GM18508 (cell line): ENCODE measurements at regions not wholly inside any gene's neighbourhood (a gene's known extent, or its start where the extent isn't known, plus 50 kb on each side); places are given as distances from the start of the nearest gene placed in this dataset.
"Not testable (repeated sequence)": the region's sequence is repeated elsewhere in the genome, so short reads cannot be mapped to it uniquely, and the experiment has no call there.

ENCODE experiments used
- ATAC-seq: cut with Tn5 transposase; IDR thresholded peaks from one replicate; pipeline ENCODE4 v1.9.1; 2021; ENCODE audit warnings: moderate number of reproducible peaks; ENCODE audit not compliant: insufficient read depth, unreplicated experiment

- no peak for ATAC-seq
These were observed 426.1 kb upstream of the KLF12 start for GRCh38 chr13:74560325-74560724.

GRCh38 chr13:74557870-74558269 is 423.7 kb upstream of the KLF12 start:
- no peak for ATAC-seq

DNA sequence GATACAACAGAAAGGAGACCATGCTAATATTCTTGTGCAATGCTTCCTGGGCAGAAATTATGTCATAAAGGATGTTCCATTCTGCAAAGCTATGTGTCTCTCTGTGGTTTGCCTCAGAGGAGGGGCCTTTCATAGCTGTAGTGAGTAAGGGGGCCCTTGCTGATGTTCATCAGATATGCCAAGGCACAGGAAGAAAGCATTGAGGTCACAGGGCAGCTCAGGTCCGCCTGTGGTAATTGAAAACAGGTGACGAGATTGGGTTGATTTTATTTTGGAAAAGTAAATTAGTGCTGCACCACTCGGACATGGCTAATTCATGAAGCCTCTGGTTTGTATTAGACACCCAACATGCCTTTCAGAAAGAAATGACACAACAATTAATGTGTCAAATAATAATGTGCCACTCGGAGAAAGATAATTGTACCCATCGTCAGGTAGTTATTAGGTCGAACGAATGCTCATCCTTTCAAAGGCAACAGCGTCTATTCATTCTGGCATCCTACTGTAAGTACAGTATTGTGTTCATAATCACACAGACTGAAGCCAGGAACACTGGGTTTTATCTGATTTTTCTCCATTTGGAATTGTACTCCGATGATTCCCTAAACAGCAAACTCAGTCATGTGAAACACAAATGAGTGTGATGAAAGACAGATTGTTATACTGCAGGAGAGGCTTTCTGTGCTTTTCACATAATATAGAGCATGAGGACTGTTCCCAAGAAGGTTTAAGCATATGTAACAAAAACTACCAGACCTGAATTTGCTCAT is 421.6 kb upstream of the KLF12 start:
- no peak for ATAC-seq

GRCh38 chr13:74555276-74555625 is 421.0 kb upstream of the KLF12 start:
- no peak for ATAC-seq

GRCh38 chr13:74554569-74555275 is 420.5 kb upstream of the KLF12 start:
- no peak for ATAC-seq

GRCh38 chr13:74550039-74550438 is 415.8 kb upstream of the KLF12 start:
- no peak for ATAC-seq

DNA sequence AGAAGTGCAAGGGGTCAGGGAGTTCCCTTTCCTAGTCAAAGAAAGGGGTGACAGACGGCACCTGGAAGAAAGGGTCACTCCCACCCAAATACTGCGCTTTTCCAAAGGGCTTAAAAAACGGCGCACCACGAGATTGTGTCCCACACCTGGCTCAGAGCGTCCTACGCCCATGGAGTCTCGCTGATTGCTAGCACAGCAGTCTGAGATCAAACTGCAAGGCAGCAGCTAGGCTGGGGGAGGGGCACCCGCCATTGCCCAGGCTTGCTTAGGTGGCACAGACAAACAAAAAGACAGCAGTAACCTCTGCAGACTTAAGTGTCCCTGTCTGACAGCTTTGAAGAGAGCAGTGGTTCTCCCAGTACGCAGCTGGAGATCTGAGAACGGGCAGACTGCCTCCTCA is 402.4 kb upstream of the KLF12 start:
- not testable (repeated sequence) for ATAC-seq

DNA sequence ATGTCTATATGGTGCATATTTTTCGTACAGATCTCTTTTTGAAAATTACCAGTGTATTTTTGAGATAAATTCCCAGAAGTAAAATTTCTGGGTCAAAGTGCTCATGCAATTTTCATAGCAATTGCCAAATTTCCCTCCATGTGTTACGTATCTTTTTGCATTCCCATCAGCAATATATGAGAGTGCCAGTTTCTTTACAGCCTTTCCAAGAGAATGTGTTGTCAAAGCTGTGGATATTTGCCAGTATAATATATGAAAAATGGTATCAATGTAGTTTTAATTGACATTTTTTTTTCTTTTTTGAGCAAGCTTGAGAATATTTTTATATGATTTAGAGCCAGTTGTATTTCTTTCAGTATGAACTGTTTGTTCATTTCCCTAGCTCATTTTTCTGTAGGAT is 399.0 kb upstream of the KLF12 start:
- ATAC-seq = no peak

- no peak for ATAC-seq
These were observed 395.8 kb upstream of the KLF12 start for GRCh38 chr13:74530011-74530410.

DNA sequence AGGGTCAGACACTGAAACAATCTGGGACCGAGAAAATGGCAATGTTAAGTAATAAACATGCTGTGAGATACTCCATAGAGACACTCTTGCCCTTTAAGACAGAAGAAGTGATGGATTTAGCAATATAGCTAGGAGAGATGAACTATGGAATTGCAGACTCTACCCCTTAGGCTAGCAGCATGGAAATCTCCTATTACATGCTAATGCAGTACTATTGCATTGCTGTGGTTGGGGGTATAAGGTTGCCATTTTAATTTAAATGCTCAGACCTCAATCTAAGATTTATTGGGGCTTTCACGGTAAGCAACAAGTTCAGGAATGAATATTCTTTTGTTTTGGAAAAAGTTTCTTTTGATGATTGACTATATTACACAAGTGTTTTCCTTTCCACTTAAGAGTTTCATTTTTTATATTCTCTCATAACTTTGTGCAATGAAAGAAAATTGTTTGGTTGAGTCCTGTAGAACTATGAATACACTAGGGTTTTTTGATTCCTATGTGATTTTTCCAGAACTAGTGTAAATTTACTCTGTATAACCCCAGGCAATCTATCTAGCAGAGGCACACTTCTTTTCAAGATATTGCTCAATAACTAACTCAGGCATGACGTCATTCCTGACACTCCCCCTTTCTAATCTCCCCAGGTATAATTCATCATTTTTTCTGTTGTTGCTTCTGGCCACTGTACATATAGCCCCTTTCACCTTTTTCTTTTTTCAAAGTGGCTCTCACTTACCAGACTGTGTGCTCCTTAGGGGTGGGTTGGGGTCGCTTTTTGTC is 394.7 kb upstream of the KLF12 start:
- no peak for ATAC-seq

GRCh38 chr13:74523057-74523456 is 388.9 kb upstream of the KLF12 start:
- ATAC-seq = no peak

- ATAC-seq = no peak
These were observed 377.3 kb upstream of the KLF12 start for GRCh38 chr13:74511523-74511922.

GRCh38 chr13:74487091-74487722 is 353.0 kb upstream of the KLF12 start:
- no peak for ATAC-seq

DNA sequence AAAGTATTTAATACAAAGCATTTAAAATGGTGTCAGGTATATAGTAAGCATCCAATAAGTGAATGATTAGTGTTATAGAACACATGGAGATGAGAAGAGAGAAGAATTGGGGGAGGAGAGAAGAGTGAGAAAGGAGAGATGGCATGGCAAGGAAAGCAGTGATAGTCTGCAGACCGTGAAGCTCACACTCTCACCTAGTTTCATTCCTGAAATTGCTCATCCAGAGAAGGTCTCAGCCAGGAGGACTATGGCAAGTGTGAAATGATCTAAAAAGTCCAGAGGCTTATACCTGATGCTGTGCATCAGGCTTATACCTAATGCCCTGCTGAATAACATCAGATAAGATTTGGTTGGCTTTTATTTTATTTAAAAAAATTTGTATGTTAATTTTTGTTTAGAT is 351.6 kb upstream of the KLF12 start:
- no peak for ATAC-seq

GRCh38 chr13:74479124-74479523 is 344.9 kb upstream of the KLF12 start:
- no peak for ATAC-seq

- ATAC-seq = no peak
These were observed 342.6 kb upstream of the KLF12 start for GRCh38 chr13:74476788-74477187.

- no peak for ATAC-seq
These were observed 342.2 kb upstream of the KLF12 start for GRCh38 chr13:74476365-74476764.

DNA sequence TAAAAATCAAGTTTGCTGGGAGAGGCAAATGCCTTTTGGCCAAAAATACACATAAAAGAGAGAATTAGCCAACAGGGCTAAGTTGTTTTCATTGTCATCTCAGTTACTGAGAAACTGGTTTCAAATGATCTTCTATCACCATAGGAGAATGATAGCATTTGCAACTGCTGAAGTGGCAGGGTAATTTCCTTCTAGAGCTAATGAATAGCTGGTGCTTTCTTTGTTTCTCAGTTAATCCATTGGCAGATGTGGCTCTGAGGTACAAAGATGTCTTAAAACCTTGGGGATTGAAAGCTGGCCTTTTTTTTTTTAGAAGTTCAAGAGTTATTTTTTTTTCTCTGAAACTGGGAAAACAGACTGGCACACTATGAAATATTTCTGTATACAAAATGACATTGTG is 332.7 kb upstream of the KLF12 start:
- ATAC-seq = no peak

- no peak for ATAC-seq
These were observed 331.8 kb upstream of the KLF12 start for GRCh38 chr13:74466020-74466419.

- no peak for ATAC-seq
These were observed 331.1 kb upstream of the KLF12 start for GRCh38 chr13:74465271-74465670.

GRCh38 chr13:74464670-74465069 is 330.5 kb upstream of the KLF12 start:
- no peak for ATAC-seq
